Ishikawa (cell line): ENCODE measurements at regions not wholly inside any gene's neighbourhood (a gene's known extent, or its start where the extent isn't known, plus 50 kb on each side); places are given as distances from the start of the nearest gene placed in this dataset.

ENCODE experiments used
- CEBPB ChIP-seq: IDR thresholded peaks from 2 replicates; pipeline ENCODE4 v1.6.1; 2012
- CREB1 ChIP-seq: IDR thresholded peaks from 2 replicates; pipeline ENCODE4 v1.6.1; 2012; ENCODE audit warnings: low read depth
- EGR1 ChIP-seq: IDR thresholded peaks from 2 replicates; pipeline ENCODE4 v1.6.1; 2012
- EP300 ChIP-seq: IDR thresholded peaks from 2 replicates; pipeline ENCODE4 v1.6.1; 2012; ENCODE audit warnings: borderline replicate concordance
- FOXM1 ChIP-seq: IDR thresholded peaks from 2 replicates; pipeline ENCODE4 v1.6.1; 2012; ENCODE audit warnings: low read depth, borderline replicate concordance
- MAX ChIP-seq: IDR thresholded peaks from 2 replicates; pipeline ENCODE4 v1.6.1; 2012
- NFIC ChIP-seq: IDR thresholded peaks from 2 replicates; pipeline ENCODE4 v1.6.1; 2012
- RAD21 ChIP-seq: IDR thresholded peaks from 2 replicates; pipeline ENCODE4 v1.6.1; 2012; ENCODE audit warnings: low read depth
- REST ChIP-seq: IDR thresholded peaks from 2 replicates; pipeline ENCODE4 v1.6.1; 2012; ENCODE audit warnings: low read depth, mild to moderate bottlenecking
- TAF1 ChIP-seq: IDR thresholded peaks from 2 replicates; pipeline ENCODE4 v1.6.1; 2012; ENCODE audit warnings: low read depth, mild to moderate bottlenecking
- TCF12 ChIP-seq: IDR thresholded peaks from 2 replicates; pipeline ENCODE4 v1.6.1; 2012; ENCODE audit warnings: low read depth
- TEAD4 ChIP-seq: IDR thresholded peaks from 2 replicates; pipeline ENCODE4 v1.6.1; 2012
- USF1 ChIP-seq: IDR thresholded peaks from 2 replicates; pipeline ENCODE4 v1.6.1; 2012
- YY1 ChIP-seq: IDR thresholded peaks from 2 replicates; pipeline ENCODE4 v1.6.1; 2012; ENCODE audit warnings: low read depth
- ZBTB7A ChIP-seq: IDR thresholded peaks from 2 replicates; pipeline ENCODE4 v1.6.1; 2012; ENCODE audit warnings: low read depth

GRCh38 chr10:128875956-128876736 lies 590.9 kb upstream of the MGMT start:
- no peak for TF ChIP-seq CREB1
- no peak for TF ChIP-seq TAF1
- TF ChIP-seq CEBPB: no peak
- TF ChIP-seq EGR1: no peak
- no peak for TF ChIP-seq ZBTB7A
- no peak for TF ChIP-seq YY1
- no peak for TF ChIP-seq FOXM1
- no peak for TF ChIP-seq TEAD4
- TF ChIP-seq MAX: no peak
- TF ChIP-seq TCF12: no peak
- no peak for TF ChIP-seq REST
- no peak for TF ChIP-seq NFIC
- no peak for TF ChIP-seq RAD21
- TF ChIP-seq EP300: no peak
- TF ChIP-seq USF1: no peak

GRCh38 chr10:128877141-128877540 lies 589.9 kb upstream of the MGMT start:
- TF ChIP-seq TEAD4: no peak
- TF ChIP-seq TAF1: no peak
- no peak for TF ChIP-seq USF1
- TF ChIP-seq TCF12: no peak
- TF ChIP-seq CREB1: no peak
- TF ChIP-seq FOXM1: no peak
- no peak for TF ChIP-seq MAX
- no peak for TF ChIP-seq EP300
- TF ChIP-seq CEBPB: no peak
- no peak for TF ChIP-seq YY1
- TF ChIP-seq ZBTB7A: no peak
- no peak for TF ChIP-seq RAD21
- no peak for TF ChIP-seq NFIC

- TF ChIP-seq EP300 (no peak), MAX (no peak), NFIC (no peak), TCF12 (no peak), CREB1 (no peak), RAD21 (no peak), USF1 (no peak), YY1 (no peak), ZBTB7A (no peak), FOXM1 (no peak), TAF1 (no peak), REST (no peak), CEBPB (no peak), EGR1 (no peak), TEAD4 (no peak)
Measured at GRCh38 chr10:128877936-128878335, 589.1 kb upstream of the MGMT start.

GRCh38 chr10:128879030-128879429 lies 588.0 kb upstream of the MGMT start:
- no peak for TF ChIP-seq CREB1
- no peak for TF ChIP-seq RAD21
- no peak for TF ChIP-seq TCF12
- no peak for TF ChIP-seq TEAD4
- no peak for TF ChIP-seq USF1
- no peak for TF ChIP-seq YY1
- TF ChIP-seq CEBPB: no peak
- no peak for TF ChIP-seq EP300
- no peak for TF ChIP-seq FOXM1
- no peak for TF ChIP-seq EGR1
- no peak for TF ChIP-seq TAF1
- TF ChIP-seq ZBTB7A: no peak
- TF ChIP-seq MAX: no peak
